ENCODE measurements at regions not wholly inside any gene's neighbourhood (a gene's known extent, or its start where the extent isn't known, plus 50 kb on each side); places are given as distances from the start of the nearest gene placed in this dataset.

DNA sequence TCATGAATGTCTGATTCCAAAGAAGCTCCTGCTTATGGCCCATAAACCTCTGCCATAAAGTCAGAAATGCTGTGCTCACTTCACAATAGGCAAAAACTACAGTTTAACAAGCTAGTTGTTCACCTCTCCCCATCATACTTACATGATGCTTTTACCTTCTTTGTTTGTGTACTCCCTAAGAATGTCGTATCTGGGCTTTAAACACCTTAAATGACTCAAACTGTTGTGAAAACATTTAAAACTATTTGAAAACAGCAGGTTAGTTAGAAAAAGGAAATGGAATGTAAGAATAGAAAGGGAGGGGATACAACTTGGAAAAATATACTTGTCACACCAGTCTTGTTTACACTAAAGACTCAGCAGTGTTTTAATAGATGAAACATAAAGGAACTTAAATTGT is 128.2 kb upstream of the AGR3 start:
- H2AFZ ChIP-seq (ENCODE audit: low read depth, low read length): no peak overlapping the region
- no peaks in the 10 kb centered on the region for H3K9me3 ChIP-seq (ENCODE audit: low read length)
- no peaks in the 10 kb centered on the region for H3K27me3 ChIP-seq (ENCODE audit: insufficient read depth, low read depth, low read length)
- H3K9me2 ChIP-seq (ENCODE audit: insufficient read depth, low read length): no peaks in the 10 kb centered on the region
- no peak overlapping the region for H3K9ac ChIP-seq (ENCODE audit: low read length)
- TF ChIP-seq SMC3 (conservative IDR thresholded peaks at IDR 0.05; ENCODE audit: poor library complexity) (no peak), POLR2AphosphoS5 (IDR thresholded peaks at IDR 0.05) (no peak), EP300 (conservative IDR thresholded peaks at IDR 0.05; ENCODE audit: poor library complexity, severe bottlenecking) (no peak), TAF1 (IDR thresholded peaks at IDR 0.05; ENCODE audit: low read depth) (no peak), EZH2 (IDR thresholded peaks at IDR 0.05; ENCODE audit: borderline replicate concordance, insufficient read depth, low read length, poor library complexity, severe bottlenecking) (no peak), MXI1 (conservative IDR thresholded peaks at IDR 0.05; ENCODE audit: poor library complexity, severe bottlenecking) (no peak)
- TF ChIP-seq, protein P1, sequence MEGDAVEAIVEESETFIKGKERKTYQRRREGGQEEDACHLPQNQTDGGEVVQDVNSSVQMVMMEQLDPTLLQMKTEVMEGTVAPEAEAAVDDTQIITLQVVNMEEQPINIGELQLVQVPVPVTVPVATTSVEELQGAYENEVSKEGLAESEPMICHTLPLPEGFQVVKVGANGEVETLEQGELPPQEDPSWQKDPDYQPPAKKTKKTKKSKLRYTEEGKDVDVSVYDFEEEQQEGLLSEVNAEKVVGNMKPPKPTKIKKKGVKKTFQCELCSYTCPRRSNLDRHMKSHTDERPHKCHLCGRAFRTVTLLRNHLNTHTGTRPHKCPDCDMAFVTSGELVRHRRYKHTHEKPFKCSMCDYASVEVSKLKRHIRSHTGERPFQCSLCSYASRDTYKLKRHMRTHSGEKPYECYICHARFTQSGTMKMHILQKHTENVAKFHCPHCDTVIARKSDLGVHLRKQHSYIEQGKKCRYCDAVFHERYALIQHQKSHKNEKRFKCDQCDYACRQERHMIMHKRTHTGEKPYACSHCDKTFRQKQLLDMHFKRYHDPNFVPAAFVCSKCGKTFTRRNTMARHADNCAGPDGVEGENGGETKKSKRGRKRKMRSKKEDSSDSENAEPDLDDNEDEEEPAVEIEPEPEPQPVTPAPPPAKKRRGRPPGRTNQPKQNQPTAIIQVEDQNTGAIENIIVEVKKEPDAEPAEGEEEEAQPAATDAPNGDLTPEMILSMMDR (IDR thresholded peaks at IDR 0.05; ENCODE audit: poor library complexity, severe bottlenecking): no peak
- TF ChIP-seq, protein P2, sequence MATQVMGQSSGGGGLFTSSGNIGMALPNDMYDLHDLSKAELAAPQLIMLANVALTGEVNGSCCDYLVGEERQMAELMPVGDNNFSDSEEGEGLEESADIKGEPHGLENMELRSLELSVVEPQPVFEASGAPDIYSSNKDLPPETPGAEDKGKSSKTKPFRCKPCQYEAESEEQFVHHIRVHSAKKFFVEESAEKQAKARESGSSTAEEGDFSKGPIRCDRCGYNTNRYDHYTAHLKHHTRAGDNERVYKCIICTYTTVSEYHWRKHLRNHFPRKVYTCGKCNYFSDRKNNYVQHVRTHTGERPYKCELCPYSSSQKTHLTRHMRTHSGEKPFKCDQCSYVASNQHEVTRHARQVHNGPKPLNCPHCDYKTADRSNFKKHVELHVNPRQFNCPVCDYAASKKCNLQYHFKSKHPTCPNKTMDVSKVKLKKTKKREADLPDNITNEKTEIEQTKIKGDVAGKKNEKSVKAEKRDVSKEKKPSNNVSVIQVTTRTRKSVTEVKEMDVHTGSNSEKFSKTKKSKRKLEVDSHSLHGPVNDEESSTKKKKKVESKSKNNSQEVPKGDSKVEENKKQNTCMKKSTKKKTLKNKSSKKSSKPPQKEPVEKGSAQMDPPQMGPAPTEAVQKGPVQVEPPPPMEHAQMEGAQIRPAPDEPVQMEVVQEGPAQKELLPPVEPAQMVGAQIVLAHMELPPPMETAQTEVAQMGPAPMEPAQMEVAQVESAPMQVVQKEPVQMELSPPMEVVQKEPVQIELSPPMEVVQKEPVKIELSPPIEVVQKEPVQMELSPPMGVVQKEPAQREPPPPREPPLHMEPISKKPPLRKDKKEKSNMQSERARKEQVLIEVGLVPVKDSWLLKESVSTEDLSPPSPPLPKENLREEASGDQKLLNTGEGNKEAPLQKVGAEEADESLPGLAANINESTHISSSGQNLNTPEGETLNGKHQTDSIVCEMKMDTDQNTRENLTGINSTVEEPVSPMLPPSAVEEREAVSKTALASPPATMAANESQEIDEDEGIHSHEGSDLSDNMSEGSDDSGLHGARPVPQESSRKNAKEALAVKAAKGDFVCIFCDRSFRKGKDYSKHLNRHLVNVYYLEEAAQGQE (IDR thresholded peaks at IDR 0.05; ENCODE audit: borderline replicate concordance): no peak
- H3K4me3 ChIP-seq (ENCODE audit: low read length): no peak overlapping the region
- H3F3A ChIP-seq (ENCODE audit: insufficient read depth, low read length, poor library complexity, severe bottlenecking): no peaks in the 10 kb centered on the region
- no peaks in the 10 kb centered on the region for H4K20me1 ChIP-seq (ENCODE audit: insufficient read depth)
- no peaks in the 10 kb centered on the region for H3K36me3 ChIP-seq (ENCODE audit: insufficient read depth, low read length)
- no peaks in the 10 kb centered on the region for H3K79me2 ChIP-seq (replicated peaks; ENCODE audit: insufficient read depth, low read length)
- H3K27ac ChIP-seq (ENCODE audit: low read length): no peak overlapping the region
- H3K4me2 ChIP-seq (ENCODE audit: low read length): no peak overlapping the region

DNA sequence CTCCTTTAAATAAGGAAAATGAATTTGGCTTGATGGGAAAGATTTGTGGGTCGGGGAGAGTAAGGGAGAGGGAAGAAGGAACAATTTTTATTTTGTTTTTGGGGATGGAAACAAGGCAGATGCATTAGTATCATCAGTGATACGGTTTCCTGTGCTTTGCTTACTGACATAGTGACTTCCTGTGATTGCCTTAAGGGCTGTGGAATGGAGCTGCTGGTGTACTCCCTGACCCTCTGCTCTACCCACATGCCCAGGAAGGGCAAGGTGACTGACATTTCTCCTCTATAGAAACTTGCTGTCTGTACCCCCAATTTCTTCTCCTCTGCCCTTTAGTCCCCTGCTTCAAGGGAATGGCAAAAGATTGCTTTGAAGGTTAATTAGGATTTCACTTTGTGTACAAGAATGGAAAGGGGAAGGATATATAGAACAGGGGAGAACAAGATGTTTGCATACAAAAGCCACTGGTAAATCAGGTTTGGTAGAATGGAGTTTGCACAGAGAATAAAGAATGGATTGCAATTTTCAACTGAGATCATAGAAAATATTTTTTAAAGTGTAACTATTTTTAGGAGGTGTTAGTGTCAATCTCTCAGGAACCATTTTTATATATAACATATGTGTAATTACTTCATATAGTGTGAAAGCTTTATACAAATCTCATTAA is 129.0 kb upstream of the AGR3 start:
- no peaks in the 10 kb centered on the region for H3K27me3 ChIP-seq (ENCODE audit: insufficient read depth, low read depth, low read length)
- no peak overlapping the region for H3K4me2 ChIP-seq (ENCODE audit: low read length)
- no peak overlapping the region for H3K4me3 ChIP-seq (ENCODE audit: low read length)
- TF ChIP-seq POLR2AphosphoS5 (IDR thresholded peaks at IDR 0.05): no peak
- no peak for TF ChIP-seq RAD21 (conservative IDR thresholded peaks at IDR 0.05)
- no peak for TF ChIP-seq EZH2 (IDR thresholded peaks at IDR 0.05; ENCODE audit: borderline replicate concordance, insufficient read depth, low read length, poor library complexity, severe bottlenecking)
- TF ChIP-seq, protein P2 (IDR thresholded peaks at IDR 0.05; ENCODE audit: borderline replicate concordance): no peak
- TF ChIP-seq MXI1 (conservative IDR thresholded peaks at IDR 0.05; ENCODE audit: poor library complexity, severe bottlenecking): no peak
- TF ChIP-seq SMC3 (conservative IDR thresholded peaks at IDR 0.05; ENCODE audit: poor library complexity): no peak
- no peaks in the 10 kb centered on the region for H3F3A ChIP-seq (ENCODE audit: insufficient read depth, low read length, poor library complexity, severe bottlenecking)
- H3K36me3 ChIP-seq (ENCODE audit: insufficient read depth, low read length): no peaks in the 10 kb centered on the region
- no peak overlapping the region for H3K27ac ChIP-seq (ENCODE audit: low read length)
- H4K20me1 ChIP-seq (ENCODE audit: insufficient read depth): no peaks in the 10 kb centered on the region
- no peaks in the 10 kb centered on the region for H3K79me2 ChIP-seq (replicated peaks; ENCODE audit: insufficient read depth, low read length)
- no peaks in the 10 kb centered on the region for H3K9me3 ChIP-seq (ENCODE audit: low read length)
- no peaks in the 10 kb centered on the region for H3K9me2 ChIP-seq (ENCODE audit: insufficient read depth, low read length)
- no peak overlapping the region for H2AFZ ChIP-seq (ENCODE audit: low read depth, low read length)
- no peak overlapping the region for H3K9ac ChIP-seq (ENCODE audit: low read length)

All from neural cell (in vitro differentiated cells).